HG02870 (cell line): ENCODE measurements at regions not wholly inside any gene's neighbourhood (a gene's known extent, or its start where the extent isn't known, plus 50 kb on each side); places are given as distances from the start of the nearest gene placed in this dataset.

Source experiments
- ATAC-seq: cut with Tn5 transposase; IDR thresholded peaks from one replicate; pipeline ENCODE4 v1.9.1; 2021; ENCODE audit warnings: mild to moderate bottlenecking, moderate library complexity; ENCODE audit not compliant: unreplicated experiment

GRCh38 chr9:13990994-13991393, 322.9 kb downstream of the NFIB start:
- no peak for ATAC-seq

- no peak for ATAC-seq
These were observed 323.6 kb downstream of the NFIB start for GRCh38 chr9:13990331-13990730.

GRCh38 chr9:13988944-13989343, 325.0 kb downstream of the NFIB start:
- no peak for ATAC-seq

GRCh38 chr9:13983607-13984006, 330.3 kb downstream of the NFIB start:
- no peak for ATAC-seq

GRCh38 chr9:13979941-13980318, 334.0 kb downstream of the NFIB start:
- ATAC-seq = no peak

- ATAC-seq = no peak
These were observed 338.2 kb downstream of the NFIB start for GRCh38 chr9:13975611-13976290.

GRCh38 chr9:13974891-13975290, 339.1 kb downstream of the NFIB start:
- ATAC-seq = no peak

GRCh38 chr9:13971966-13972655, 341.8 kb downstream of the NFIB start:
- no peak for ATAC-seq

GRCh38 chr9:13971415-13971814, 342.5 kb downstream of the NFIB start:
- no peak for ATAC-seq

GRCh38 chr9:13970426-13970825, 343.5 kb downstream of the NFIB start:
- no peak for ATAC-seq

GRCh38 chr9:13970018-13970417, 343.9 kb downstream of the NFIB start:
- ATAC-seq = no peak

GRCh38 chr9:13967438-13967837, 346.5 kb downstream of the NFIB start:
- ATAC-seq = no peak

GRCh38 chr9:13967011-13967410, 346.9 kb downstream of the NFIB start:
- no peak for ATAC-seq

- no peak for ATAC-seq
These were observed 350.8 kb downstream of the NFIB start for GRCh38 chr9:13963005-13963653.

- ATAC-seq = no peak
These were observed 351.9 kb downstream of the NFIB start for GRCh38 chr9:13962006-13962405.

- ATAC-seq = no peak
These were observed 353.8 kb downstream of the NFIB start for GRCh38 chr9:13960011-13960765.

GRCh38 chr9:13958672-13959071, 355.3 kb downstream of the NFIB start:
- ATAC-seq = no peak

GRCh38 chr9:13957089-13957488, 356.9 kb downstream of the NFIB start:
- ATAC-seq = peak; percentile 65

- ATAC-seq = no peak
These were observed 357.8 kb downstream of the NFIB start for GRCh38 chr9:13956107-13956506.

GRCh38 chr9:13952906-13953305, 361.0 kb downstream of the NFIB start:
- ATAC-seq = no peak

GRCh38 chr9:13948037-13948436, 365.9 kb downstream of the NFIB start:
- ATAC-seq = no peak
